Breast epithelium (tissue), 4 donors: ENCODE measurements at regions not wholly inside any gene's neighbourhood (a gene's known extent, or its start where the extent isn't known, plus 50 kb on each side); places are given as distances from the start of the nearest gene placed in this dataset.

Source experiments
- DNase-seq, 2 donors: peaks; one replicate each; pipeline ENCODE4 v3.0.0-alpha.2; 2019; ENCODE audit warnings: low spot score in 2 of 2
- H3K27ac ChIP-seq, 2 donors: fragments of 200-600 bp; sonication (generic) in 1 of 2; one replicate each; pipeline ENCODE4 v1.5.1; 2016 to 2019; ENCODE audit warnings: mild to moderate bottlenecking in 1 of 2
- H3K27me3 ChIP-seq, 2 donors: fragments of 200-600 bp; sonication (generic) in 1 of 2; one replicate each; pipeline versions ENCODE4 v1.5.1 to v1.6.0; 2017 to 2019; ENCODE audit warnings: control low read depth in 1 of 2, mild to moderate bottlenecking in 1 of 2
- H3K36me3 ChIP-seq: fragments of 200-600 bp; one replicate; pipeline ENCODE4 v1.5.1; 2019
- H3K4me1 ChIP-seq, 2 donors: fragments of 200-600 bp; sonication (generic); one replicate each; pipeline ENCODE4 v1.5.1; 2016 to 2019; ENCODE audit warnings: control low read depth in 1 of 2
- H3K4me3 ChIP-seq, 3 donors: fragments of 200-600 bp; sonication (generic); 1 replicate in 2 of 3; 2 replicates in 1 of 3; pipeline ENCODE4 v1.5.1; 2016 to 2019; ENCODE audit warnings: mild to moderate bottlenecking in 3 of 3, moderate library complexity in 2 of 3
- H3K9me3 ChIP-seq, 2 donors: fragments of 200-600 bp; sonication (generic) in 1 of 2; one replicate each; pipeline ENCODE4 v1.5.1; 2016 to 2019; ENCODE audit warnings: control low read depth in 1 of 2
- CTCF ChIP-seq, 3 donors: fragments of 450-650 bp; IDR thresholded peaks; one replicate each; pipeline ENCODE4 v1.5.1; 2016 to 2017; ENCODE audit warnings: antibody characterized with exemption in 3 of 3, mild to moderate bottlenecking in 3 of 3, moderate library complexity in 3 of 3
- POLR2A ChIP-seq: fragments of 450-650 bp; IDR thresholded peaks from one replicate; pipeline ENCODE4 v1.6.1; 2016; ENCODE audit warnings: antibody characterized with exemption, mild to moderate bottlenecking, moderate library complexity
- POLR2AphosphoS5 ChIP-seq, 3 donors: sonication (generic); formaldehyde crosslinking; IDR thresholded peaks; one replicate each; pipeline ENCODE4 v1.6.1; 2017; ENCODE audit warnings: antibody characterized with exemption in 3 of 3
- intact Hi-C: fragments of 100-400 bp; cut with DNase I; formaldehyde crosslinking; loops from one replicate; pipeline ENCODE4 v1.15.1; 2023; ENCODE audit warnings: low total_unique reads

DNA sequence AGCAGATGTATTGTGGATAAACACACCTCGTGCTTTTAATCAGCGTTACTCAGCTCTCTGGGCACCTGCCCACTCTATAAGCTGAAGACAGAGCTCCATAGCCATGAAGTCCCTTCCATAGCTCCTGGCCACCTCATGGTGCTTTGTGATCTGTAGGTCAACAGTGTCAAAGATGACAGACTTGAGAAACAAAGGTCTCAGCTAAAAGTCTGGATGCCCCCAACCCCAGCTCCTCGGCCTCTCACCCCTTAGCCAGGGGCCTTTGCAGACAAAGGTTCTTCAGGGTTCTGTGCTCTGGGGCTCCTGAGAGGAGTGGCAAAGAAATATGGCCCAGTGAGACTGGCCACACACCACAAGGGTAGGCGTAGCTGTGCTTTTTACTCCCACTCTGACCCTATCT, 168.6 kb downstream of the KLF13 start:
- Histone ChIP-seq H3K36me3 (no peaks in the 10 kb centered on the region), H3K4me3 (no peak overlapping the region), H3K4me1 (no peaks in the 10 kb centered on the region), H3K9me3 (peaks cover 0 to 11% of the 10 kb centered on the region in 2 donors), H3K27me3 (no peaks in the 10 kb centered on the region), H3K27ac (no peak overlapping the region)
- TF ChIP-seq POLR2A, result no peak
- no peak for TF ChIP-seq POLR2AphosphoS5 (IDR thresholded peaks at IDR 0.05)
- no peak for TF ChIP-seq CTCF (IDR thresholded peaks at IDR 0.05)
- DNase-seq, result no peak
- intact Hi-C loops, result no loop called here

- intact Hi-C loops, result no loop called here
Observed at GRCh38 chr15:31497838-31498237, 171.2 kb downstream of the KLF13 start.

DNA sequence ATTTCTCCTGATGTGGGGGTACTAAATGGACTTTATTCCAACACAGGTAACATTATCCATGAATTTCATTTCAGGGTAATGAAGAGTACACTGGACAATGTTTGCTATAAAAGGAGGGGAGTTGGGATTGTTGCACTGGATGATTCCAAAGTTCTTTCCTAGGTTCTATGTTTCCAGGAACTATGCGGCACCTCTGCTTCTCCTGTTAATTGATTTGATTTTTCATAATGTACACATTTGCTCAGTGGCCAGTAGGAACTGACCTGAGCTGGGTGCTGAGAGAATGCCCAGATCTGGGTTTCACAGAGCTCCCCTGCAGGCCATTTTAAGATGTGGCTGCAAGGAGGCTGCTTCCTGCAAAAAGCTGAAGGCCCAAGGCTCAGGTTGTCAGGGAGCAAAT, 171.7 kb downstream of the KLF13 start:
- no peak overlapping the region for H3K4me3 ChIP-seq
- no peaks in the 10 kb centered on the region for H3K36me3 ChIP-seq
- H3K27ac ChIP-seq, result no peak overlapping the region
- H3K27me3 ChIP-seq, result no peaks in the 10 kb centered on the region
- no peaks in the 10 kb centered on the region for H3K9me3 ChIP-seq
- H3K4me1 ChIP-seq, result no peaks in the 10 kb centered on the region
- DNase-seq, result no peak
- intact Hi-C loops, result no loop called here
- no peak for TF ChIP-seq CTCF (IDR thresholded peaks at IDR 0.05)
- TF ChIP-seq POLR2A, result no peak
- TF ChIP-seq POLR2AphosphoS5 (IDR thresholded peaks at IDR 0.05), result no peak

More at GRCh38 chr15:31497838-31498237, 171.2 kb downstream of the KLF13 start:
- no peak for TF ChIP-seq CTCF (IDR thresholded peaks at IDR 0.05)
- no peak for TF ChIP-seq POLR2A
- no peak for TF ChIP-seq POLR2AphosphoS5 (IDR thresholded peaks at IDR 0.05)
- no peaks in the 10 kb centered on the region for H3K27me3 ChIP-seq
- H3K4me1 ChIP-seq, result no peaks in the 10 kb centered on the region
- H3K9me3 ChIP-seq, result no peaks in the 10 kb centered on the region
- no peak overlapping the region for H3K27ac ChIP-seq
- no peaks in the 10 kb centered on the region for H3K36me3 ChIP-seq
- no peak overlapping the region for H3K4me3 ChIP-seq
- DNase-seq, result no peak

GRCh38 chr15:31498756-31499155, 172.1 kb downstream of the KLF13 start:
- Histone ChIP-seq H3K27me3 (no peaks in the 10 kb centered on the region), H3K36me3 (no peaks in the 10 kb centered on the region), H3K4me3 (no peak overlapping the region), H3K27ac (no peak overlapping the region), H3K4me1 (no peaks in the 10 kb centered on the region), H3K9me3 (no peaks in the 10 kb centered on the region)
- no peak for DNase-seq
- intact Hi-C loops, result no loop called here
- TF ChIP-seq POLR2AphosphoS5 (IDR thresholded peaks at IDR 0.05) (no peak), CTCF (IDR thresholded peaks at IDR 0.05) (no peak), POLR2A (no peak)

- Histone ChIP-seq H3K27me3 (no peaks in the 10 kb centered on the region), H3K4me3 (no peak overlapping the region), H3K36me3 (no peaks in the 10 kb centered on the region), H3K4me1 (no peaks in the 10 kb centered on the region), H3K9me3 (no peaks in the 10 kb centered on the region), H3K27ac (no peak overlapping the region)
- intact Hi-C loops, result no loop called here
- DNase-seq, result no peak
- TF ChIP-seq POLR2A (no peak), CTCF (IDR thresholded peaks at IDR 0.05) (no peak), POLR2AphosphoS5 (IDR thresholded peaks at IDR 0.05) (no peak)
Observed at GRCh38 chr15:31499236-31499952, 172.8 kb downstream of the KLF13 start.
